PC-3 (cell line): ENCODE measurements at regions not wholly inside any gene's neighbourhood (a gene's known extent, or its start where the extent isn't known, plus 50 kb on each side); places are given as distances from the start of the nearest gene placed in this dataset.

Source experiments
- CTCF ChIP-seq: fragments of 300-600 bp; sonication (generic); conservative IDR thresholded peaks from 2 replicates; pipeline ENCODE4 v1.5.1; 2017; ENCODE audit warnings: antibody characterized with exemption, low read depth, mild to moderate bottlenecking, low read length
- EZH2 ChIP-seq: fragments of 300-600 bp; sonication (generic); IDR thresholded peaks from one replicate; pipeline ENCODE4 v1.6.1; 2017; ENCODE audit warnings: antibody characterized with exemption, mild to moderate bottlenecking, low read length; ENCODE audit not compliant: unreplicated experiment

GRCh38 chr3:145696011-145696410 is 465.0 kb downstream of the PLOD2 start:
- TF ChIP-seq CTCF (no peak), EZH2 (no peak)
